ENCODE measurements at regions not wholly inside any gene's neighbourhood (a gene's known extent, or its start where the extent isn't known, plus 50 kb on each side); places are given as distances from the start of the nearest gene placed in this dataset.

DNA sequence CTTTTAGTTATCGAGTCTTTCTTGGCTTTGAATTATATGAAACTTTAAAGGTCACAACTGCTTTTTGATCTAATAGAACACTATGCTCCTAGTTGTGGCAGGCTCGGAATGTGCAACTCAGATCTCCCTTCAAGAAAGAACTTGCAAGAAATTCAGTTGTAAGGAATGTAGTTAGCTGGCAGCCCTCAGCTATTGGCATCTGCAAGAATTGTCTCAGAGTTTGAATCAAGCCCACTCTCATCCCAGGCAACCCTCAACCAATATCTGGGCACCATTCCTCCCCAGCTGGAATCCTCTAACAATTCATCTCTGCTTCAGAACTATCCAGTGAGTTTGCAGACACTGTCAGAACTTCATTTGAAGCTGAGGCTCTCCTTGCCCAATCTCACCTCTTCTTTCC, 447.2 kb downstream of the KIF2B start:
- TF ChIP-seq, protein P1, sequence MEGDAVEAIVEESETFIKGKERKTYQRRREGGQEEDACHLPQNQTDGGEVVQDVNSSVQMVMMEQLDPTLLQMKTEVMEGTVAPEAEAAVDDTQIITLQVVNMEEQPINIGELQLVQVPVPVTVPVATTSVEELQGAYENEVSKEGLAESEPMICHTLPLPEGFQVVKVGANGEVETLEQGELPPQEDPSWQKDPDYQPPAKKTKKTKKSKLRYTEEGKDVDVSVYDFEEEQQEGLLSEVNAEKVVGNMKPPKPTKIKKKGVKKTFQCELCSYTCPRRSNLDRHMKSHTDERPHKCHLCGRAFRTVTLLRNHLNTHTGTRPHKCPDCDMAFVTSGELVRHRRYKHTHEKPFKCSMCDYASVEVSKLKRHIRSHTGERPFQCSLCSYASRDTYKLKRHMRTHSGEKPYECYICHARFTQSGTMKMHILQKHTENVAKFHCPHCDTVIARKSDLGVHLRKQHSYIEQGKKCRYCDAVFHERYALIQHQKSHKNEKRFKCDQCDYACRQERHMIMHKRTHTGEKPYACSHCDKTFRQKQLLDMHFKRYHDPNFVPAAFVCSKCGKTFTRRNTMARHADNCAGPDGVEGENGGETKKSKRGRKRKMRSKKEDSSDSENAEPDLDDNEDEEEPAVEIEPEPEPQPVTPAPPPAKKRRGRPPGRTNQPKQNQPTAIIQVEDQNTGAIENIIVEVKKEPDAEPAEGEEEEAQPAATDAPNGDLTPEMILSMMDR (IDR thresholded peaks at IDR 0.05), result no peak
- intact Hi-C loops (cut with DNase I), result no loop called here
- no peaks in the 10 kb centered on the region for H3K9me3 ChIP-seq
- no peaks in the 10 kb centered on the region for H3K27me3 ChIP-seq
- FAIRE-seq (no peak), ATAC-seq (no peak), DNase-seq (no peak)
- H3K4me3 ChIP-seq, result no peak overlapping the region
- H3K27ac ChIP-seq, result no peak overlapping the region
- WGBS, 2 donors, result 32 to 35% methylated on average over 2 of the region's 2 CpGs
- H3K4me1 ChIP-seq, result no peaks in the 10 kb centered on the region
- H3K36me3 ChIP-seq, result no peaks in the 10 kb centered on the region

DNA sequence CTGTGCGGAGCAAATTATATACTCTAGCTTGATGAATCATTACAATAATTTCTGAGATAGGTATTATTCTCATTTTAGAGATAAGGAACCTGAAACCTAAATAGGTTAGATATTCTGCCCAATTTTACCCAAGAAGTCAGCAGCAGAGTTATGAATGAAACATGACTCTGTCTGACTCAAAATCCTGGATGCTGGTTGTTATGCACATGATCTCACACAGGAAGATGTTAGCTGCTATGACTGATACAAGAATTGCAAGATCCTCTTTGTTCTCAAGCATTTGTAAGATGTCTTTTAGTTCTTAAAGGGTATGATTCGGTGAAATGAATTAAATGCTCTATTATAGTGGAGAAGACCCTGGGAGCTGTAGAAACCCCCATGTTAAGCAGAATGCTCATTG, 447.8 kb downstream of the KIF2B start:
- Histone ChIP-seq H3K36me3 (no peaks in the 10 kb centered on the region), H3K27me3 (no peaks in the 10 kb centered on the region), H3K27ac (no peak overlapping the region), H3K4me3 (no peak overlapping the region), H3K9me3 (no peaks in the 10 kb centered on the region), H3K4me1 (no peaks in the 10 kb centered on the region)
- DNase-seq, result no peak
- WGBS, 2 donors, result 83 to 89% methylated on average over 2 of the region's 2 CpGs
- no peak for ATAC-seq
- TF ChIP-seq, protein P1 (IDR thresholded peaks at IDR 0.05), result no peak
- no peak for FAIRE-seq
- intact Hi-C loops (cut with DNase I), result no loop called here

DNA sequence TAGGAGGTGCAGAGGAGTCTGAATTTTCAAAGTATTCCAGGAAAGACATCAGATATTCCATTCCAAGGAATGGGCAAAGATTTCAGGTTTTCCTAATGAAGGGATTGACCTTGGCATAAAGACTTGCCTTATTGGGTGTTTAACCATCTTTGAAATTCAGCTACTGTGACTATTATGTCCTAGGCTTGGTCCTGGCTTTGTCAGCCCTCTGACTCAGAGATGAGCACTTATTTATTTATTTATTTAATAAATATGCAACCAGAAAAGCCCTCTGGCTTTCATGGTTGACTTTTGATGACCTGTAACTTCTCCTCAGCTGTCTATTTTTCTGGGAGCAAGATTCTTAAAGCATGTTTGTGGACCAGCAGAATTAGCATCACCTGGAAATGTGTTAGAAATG, 455.1 kb downstream of the KIF2B start:
- no peaks in the 10 kb centered on the region for H3K4me1 ChIP-seq
- TF ChIP-seq, protein P1 (IDR thresholded peaks at IDR 0.05), result no peak
- intact Hi-C loops (cut with DNase I), result no loop called here
- H3K27me3 ChIP-seq, result no peaks in the 10 kb centered on the region
- no peak for DNase-seq
- H3K9me3 ChIP-seq, result no peaks in the 10 kb centered on the region
- no peak for FAIRE-seq
- H3K36me3 ChIP-seq, result no peaks in the 10 kb centered on the region
- no peak for ATAC-seq
- H3K4me3 ChIP-seq, result no peak overlapping the region
- no peak overlapping the region for H3K27ac ChIP-seq

DNA sequence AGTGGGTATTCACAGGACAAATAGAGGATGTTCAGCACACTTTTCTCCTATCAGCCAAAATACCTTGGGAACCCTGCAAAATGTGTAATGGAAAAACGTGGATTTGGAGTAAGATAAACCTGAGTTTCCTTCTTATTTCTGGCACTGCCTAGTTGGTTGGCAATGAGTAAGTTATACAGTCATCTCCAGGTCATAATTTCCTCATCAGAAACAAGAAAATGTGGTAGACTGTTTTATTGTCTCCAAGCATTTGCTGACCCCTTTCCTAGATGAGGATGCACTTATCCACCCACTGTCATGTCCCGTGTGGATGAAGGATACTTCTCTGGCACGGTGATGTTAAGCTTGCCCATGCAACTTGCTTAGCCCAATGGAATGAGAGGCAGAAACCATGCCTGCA, 458.0 kb downstream of the KIF2B start:
- TF ChIP-seq, protein P1 (IDR thresholded peaks at IDR 0.05), result no peak
- FAIRE-seq, result no peak
- intact Hi-C loops (cut with DNase I), result no loop called here

DNA sequence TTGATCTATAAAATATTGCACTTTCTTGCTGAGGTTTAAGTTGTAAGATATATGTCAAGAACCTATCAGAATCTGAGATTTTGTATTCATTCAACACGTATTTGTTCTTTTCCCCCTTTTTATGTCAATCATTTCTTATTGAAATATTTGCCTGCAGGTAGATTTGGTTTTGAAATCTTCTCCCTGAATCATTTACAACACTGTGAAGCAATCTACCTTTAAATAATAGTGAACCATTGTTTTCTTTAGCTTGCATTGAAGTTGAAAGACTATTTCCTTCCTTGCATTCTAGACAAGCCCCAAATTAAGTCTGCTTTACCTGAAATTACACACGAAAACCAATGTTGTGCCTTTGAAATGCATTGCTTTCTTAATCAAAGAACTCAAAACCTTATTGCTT, 460.2 kb downstream of the KIF2B start:
- no peak overlapping the region for H3K27ac ChIP-seq
- no peaks in the 10 kb centered on the region for H3K4me1 ChIP-seq
- no peaks in the 10 kb centered on the region for H3K9me3 ChIP-seq
- no peak for ATAC-seq
- 26 to 38% methylated on average over 2 of the region's 2 CpGs for WGBS, 2 donors
- intact Hi-C loops (cut with DNase I), result no loop called here
- TF ChIP-seq, protein P1 (IDR thresholded peaks at IDR 0.05), result no peak
- DNase-seq, result no peak
- no peak for FAIRE-seq
- no peaks in the 10 kb centered on the region for H3K36me3 ChIP-seq
- H3K4me3 ChIP-seq, result no peak overlapping the region
- no peaks in the 10 kb centered on the region for H3K27me3 ChIP-seq

More for the DNA sequence above, 458.0 kb downstream of the KIF2B start:
- H3K27me3 ChIP-seq, result no peaks in the 10 kb centered on the region
- H3K36me3 ChIP-seq, result no peaks in the 10 kb centered on the region
- no peaks in the 10 kb centered on the region for H3K4me1 ChIP-seq
- DNase-seq (no peak), ATAC-seq (no peak)
- 46 to 48% methylated on average over 3 of the region's 3 CpGs for WGBS, 2 donors
- H3K4me3 ChIP-seq, result no peak overlapping the region
- no peak overlapping the region for H3K27ac ChIP-seq
- H3K9me3 ChIP-seq, result no peaks in the 10 kb centered on the region

All from pancreas (tissue), 10 donors.